Natural killer cell (primary cell): ENCODE measurements at regions not wholly inside any gene's neighbourhood (a gene's known extent, or its start where the extent isn't known, plus 50 kb on each side); places are given as distances from the start of the nearest gene placed in this dataset.

Experiments used
- ATAC-seq, 3 donors: fragments of 150-1000 bp in 2 of 3; fragments of 200-7000 bp in 1 of 3; cut with Tn5 transposase; 1 replicate in 1 of 3; 2 replicates in 2 of 3; pipeline ENCODE4 v1.10.0; 2021; ENCODE audit warnings: mild to moderate bottlenecking in 2 of 3, moderate library complexity in 2 of 3
- DNase-seq, 2 donors: peaks; one replicate each; pipeline versions ENCODE4 v3.0.0 to v3.0.0-alpha.2; 2013 to 2021; ENCODE audit warnings: mixed read lengths in 1 of 2
- H3K27ac ChIP-seq: one replicate; pipeline ENCODE4 v1.5.1; 2013; ENCODE audit warnings: mild to moderate bottlenecking, low read length
- H3K27me3 ChIP-seq: one replicate; pipeline ENCODE4 v1.6.1; 2013; ENCODE audit warnings: low read length; ENCODE audit not compliant: control insufficient read depth, insufficient read depth
- H3K36me3 ChIP-seq: one replicate; pipeline ENCODE4 v1.6.1; 2013; ENCODE audit warnings: low read length; ENCODE audit not compliant: control insufficient read depth, insufficient read depth
- H3K4me1 ChIP-seq: one replicate; pipeline ENCODE4 v1.6.1; 2013; ENCODE audit warnings: low read length; ENCODE audit not compliant: control insufficient read depth, insufficient read depth
- H3K4me3 ChIP-seq: one replicate; pipeline ENCODE4 v1.5.1; 2013; ENCODE audit warnings: low read length
- H3K9me3 ChIP-seq: one replicate; pipeline ENCODE4 v1.6.1; 2013; ENCODE audit warnings: low read length; ENCODE audit not compliant: control insufficient read depth, insufficient read depth
- H3K27ac Mint-ChIP-seq, 2 donors: one replicate each; pipeline ENCODE4 v1.8.0; 2022; ENCODE audit warnings: mild to moderate bottlenecking in 2 of 2, mixed read lengths in 2 of 2, moderate library complexity in 1 of 2
- H3K27me3 Mint-ChIP-seq, 2 donors: one replicate each; pipeline ENCODE4 v1.8.0; 2022; ENCODE audit warnings: low read depth in 2 of 2, mixed read lengths in 2 of 2
- H3K36me3 Mint-ChIP-seq: one replicate; pipeline ENCODE4 v1.8.0; 2022; ENCODE audit warnings: mixed read lengths
- H3K4me1 Mint-ChIP-seq, 2 donors: one replicate each; pipeline ENCODE4 v1.8.0; 2022; ENCODE audit warnings: mixed read lengths in 2 of 2
- H3K4me3 Mint-ChIP-seq: one replicate; pipeline ENCODE4 v1.8.0; 2022; ENCODE audit warnings: mild to moderate bottlenecking, moderate library complexity, mixed read lengths
- H3K9me3 Mint-ChIP-seq, 2 donors: one replicate each; pipeline ENCODE4 v1.8.0; 2022; ENCODE audit warnings: mixed read lengths in 2 of 2
- CTCF ChIP-seq: fragments of 200-600 bp; IDR thresholded peaks from one replicate; pipeline ENCODE4 v1.8.0; 2022; ENCODE audit warnings: antibody characterized with exemption
- WGBS: methylation state at CpG from one replicate; pipeline ENCODE4 v1.1.7; 2013; ENCODE audit warnings: missing lambda C conversion rate; ENCODE audit not compliant: insufficient coverage; 5-methylcytosine and 5-hydroxymethylcytosine counted together
- intact Hi-C: fragments of 100-400 bp; cut with micrococcal nuclease; formaldehyde crosslinking; loops from one replicate; pipeline ENCODE4 v1.14.2; 2022

GRCh38 chr13:103391936-103392335 lies 325.7 kb upstream of the SLC10A2 start:
- Histone ChIP-seq H3K9me3 (no peaks in the 10 kb centered on the region), H3K27me3 (no peaks in the 10 kb centered on the region), H3K36me3 (no peaks in the 10 kb centered on the region), H3K4me1 (no peaks in the 10 kb centered on the region), H3K4me3 (no peak overlapping the region), H3K27ac (no peak overlapping the region)
- DNase-seq, result no peak
- Mint-ChIP-seq H3K27me3 (no peaks in the 10 kb centered on the region), H3K36me3 (no peaks in the 10 kb centered on the region), H3K9me3 (peaks cover 2 to 5% of the 10 kb centered on the region in 2 donors), H3K27ac (no peak overlapping the region), H3K4me3 (no peak overlapping the region), H3K4me1 (no peaks in the 10 kb centered on the region)
- ATAC-seq, result no peak
- 10% methylated on average over 3 of the region's 3 CpGs for WGBS
- no peak for TF ChIP-seq CTCF
- intact Hi-C loops, result no loop called here

- H3K27me3 Mint-ChIP-seq, result no peaks in the 10 kb centered on the region
- Histone ChIP-seq H3K27me3 (no peaks in the 10 kb centered on the region), H3K9me3 (no peaks in the 10 kb centered on the region), H3K27ac (no peak overlapping the region), H3K4me3 (no peak overlapping the region), H3K4me1 (no peaks in the 10 kb centered on the region), H3K36me3 (no peaks in the 10 kb centered on the region)
- peaks cover 4 to 9% of the 10 kb centered on the region in 2 donors for H3K9me3 Mint-ChIP-seq
- DNase-seq, result no peak
- no peak for TF ChIP-seq CTCF
- H3K4me1 Mint-ChIP-seq, result no peaks in the 10 kb centered on the region
- intact Hi-C loops, result no loop called here
- no peak overlapping the region for H3K27ac Mint-ChIP-seq
- WGBS, result no CpG with 5 or more reads among the region's 1 CpG
- ATAC-seq, result no peak
- H3K4me3 Mint-ChIP-seq, result no peak overlapping the region
- H3K36me3 Mint-ChIP-seq, result no peaks in the 10 kb centered on the region
Measured at GRCh38 chr13:103388839-103389238, 322.6 kb upstream of the SLC10A2 start.

GRCh38 chr13:103386341-103386740 lies 320.1 kb upstream of the SLC10A2 start:
- Histone ChIP-seq H3K36me3 (no peaks in the 10 kb centered on the region), H3K9me3 (peaks cover 7% of the 10 kb centered on the region), H3K27ac (no peak overlapping the region), H3K4me3 (no peak overlapping the region), H3K27me3 (no peaks in the 10 kb centered on the region), H3K4me1 (no peaks in the 10 kb centered on the region)
- Mint-ChIP-seq H3K27me3 (no peaks in the 10 kb centered on the region), H3K27ac (no peak overlapping the region), H3K9me3 (peaks cover 8 to 17% of the 10 kb centered on the region in 2 donors), H3K4me1 (no peaks in the 10 kb centered on the region), H3K36me3 (no peaks in the 10 kb centered on the region), H3K4me3 (no peak overlapping the region)
- DNase-seq (no peak), ATAC-seq (no peak)
- TF ChIP-seq CTCF, result no peak
- intact Hi-C loops, result no loop called here
- 90% methylated on average over 3 of the region's 3 CpGs for WGBS

- ATAC-seq, result no peak
- no peaks in the 10 kb centered on the region for H3K4me1 ChIP-seq
- no peaks in the 10 kb centered on the region for H3K9me3 ChIP-seq
- Mint-ChIP-seq H3K9me3 (peaks cover 9 to 14% of the 10 kb centered on the region in 2 donors), H3K27ac (no peak overlapping the region), H3K4me3 (no peak overlapping the region), H3K27me3 (no peaks in the 10 kb centered on the region), H3K4me1 (no peaks in the 10 kb centered on the region), H3K36me3 (no peaks in the 10 kb centered on the region)
- no peak for DNase-seq
- WGBS, result 87% methylated on average over 4 of the region's 4 CpGs
- H3K27me3 ChIP-seq, result no peaks in the 10 kb centered on the region
- TF ChIP-seq CTCF, result no peak
- no peaks in the 10 kb centered on the region for H3K36me3 ChIP-seq
- no peak overlapping the region for H3K27ac ChIP-seq
- H3K4me3 ChIP-seq, result no peak overlapping the region
- intact Hi-C loops, result no loop called here
Measured at GRCh38 chr13:103373916-103374315, 307.7 kb upstream of the SLC10A2 start.
